Mesenchymal stem cell (in vitro differentiated cells and primary cell): ENCODE measurements at regions not wholly inside any gene's neighbourhood (a gene's known extent, or its start where the extent isn't known, plus 50 kb on each side); places are given as distances from the start of the nearest gene placed in this dataset.

Source experiments
- DNase-seq: peaks from one replicate; pipeline ENCODE4 v3.0.0-alpha.2; 2013
- H2AFZ ChIP-seq: one replicate; pipeline ENCODE4 v1.6.1; 2013; ENCODE audit warnings: low read depth, mild to moderate bottlenecking, control low read depth, inconsistent platforms, low read length, moderate library complexity
- H2AK5ac ChIP-seq: 2 replicates; pipeline ENCODE4 v1.6.1; 2013; ENCODE audit warnings: low read length, moderate library complexity, mild to moderate bottlenecking, inconsistent platforms; ENCODE audit not compliant: severe bottlenecking
- H2BK120ac ChIP-seq: one replicate; pipeline ENCODE4 v1.6.1; 2013; ENCODE audit warnings: low read depth, mild to moderate bottlenecking, inconsistent platforms, low read length, moderate library complexity
- H2BK12ac ChIP-seq, 2 experiments: one replicate each; pipeline ENCODE4 v1.6.1; 2013; ENCODE audit warnings: inconsistent platforms in 2 of 2, low read length in 2 of 2, mild to moderate bottlenecking in 2 of 2, moderate library complexity in 2 of 2, control low read depth in 1 of 2
- H2BK15ac ChIP-seq: one replicate; pipeline ENCODE4 v1.6.1; 2013; ENCODE audit warnings: mild to moderate bottlenecking, low read depth, inconsistent platforms; ENCODE audit not compliant: poor library complexity, severe bottlenecking
- H2BK5ac ChIP-seq: 2 replicates; pipeline ENCODE4 v1.6.1; 2013; ENCODE audit warnings: low read depth, mild to moderate bottlenecking, low read length, control low read depth, inconsistent platforms; ENCODE audit not compliant: poor library complexity, severe bottlenecking
- H3K14ac ChIP-seq, 2 experiments: one replicate each; pipeline ENCODE4 v1.6.1; 2013; ENCODE audit warnings: inconsistent platforms in 2 of 2, low read length in 2 of 2, control low read depth in 1 of 2, mild to moderate bottlenecking in 1 of 2, moderate library complexity in 1 of 2
- H3K18ac ChIP-seq, 2 experiments: one replicate each; pipeline ENCODE4 v1.6.1; 2013; ENCODE audit warnings: inconsistent platforms in 2 of 2, low read length in 2 of 2, control low read depth in 1 of 2, low read depth in 1 of 2, mild to moderate bottlenecking in 1 of 2
- H3K23ac ChIP-seq, 2 experiments: one replicate each; pipeline ENCODE4 v1.6.1; 2013; ENCODE audit warnings: inconsistent platforms in 2 of 2, low read length in 2 of 2, mild to moderate bottlenecking in 2 of 2, moderate library complexity in 2 of 2, control low read depth in 1 of 2
- H3K27ac ChIP-seq: 2 replicates; pipeline ENCODE4 v1.5.1; 2013; ENCODE audit warnings: mild to moderate bottlenecking, moderate library complexity, low read length, control low read depth, inconsistent platforms; ENCODE audit not compliant: poor library complexity, severe bottlenecking
- H3K27me3 ChIP-seq, 2 experiments: 2 replicates each; pipeline versions ENCODE4 v1.6.1 to v1.7.0; 2013; ENCODE audit warnings: low read length in 2 of 2, mild to moderate bottlenecking in 2 of 2, moderate library complexity in 2 of 2, control low read depth in 1 of 2, inconsistent platforms in 1 of 2; ENCODE audit not compliant: control insufficient read depth in 1 of 2, insufficient read depth in 1 of 2
- H3K36me3 ChIP-seq, 2 experiments: 2 replicates each; pipeline versions ENCODE4 v1.6.1 to v1.7.0; 2013; ENCODE audit warnings: low read length in 2 of 2, control low read depth in 1 of 2, inconsistent platforms in 1 of 2, low read depth in 1 of 2, mild to moderate bottlenecking in 1 of 2; ENCODE audit not compliant: insufficient read depth in 2 of 2, control insufficient read depth in 1 of 2
- H3K4ac ChIP-seq, 2 experiments: one replicate each; pipeline ENCODE4 v1.6.1; 2013; ENCODE audit warnings: inconsistent platforms in 2 of 2, low read length in 2 of 2, mild to moderate bottlenecking in 2 of 2, moderate library complexity in 2 of 2, control low read depth in 1 of 2, low read depth in 1 of 2
- H3K4me1 ChIP-seq: 2 replicates; pipeline ENCODE4 v1.6.1; 2013; ENCODE audit warnings: low read depth, low read length, control low read depth; ENCODE audit not compliant: control insufficient read depth, insufficient read depth
- H3K4me2 ChIP-seq: 2 replicates; pipeline ENCODE4 v1.6.1; 2013; ENCODE audit warnings: low read length, mild to moderate bottlenecking, inconsistent platforms; ENCODE audit not compliant: poor library complexity, severe bottlenecking
- H3K4me3 ChIP-seq, 2 experiments: 2 replicates each; pipeline versions ENCODE4 v1.5.1 to v1.7.0; 2013; ENCODE audit warnings: low read length in 2 of 2, mild to moderate bottlenecking in 2 of 2, control low read depth in 1 of 2, low read depth in 1 of 2; ENCODE audit not compliant: insufficient read depth in 1 of 2
- H3K79me1 ChIP-seq: replicated peaks from 2 replicates; pipeline ENCODE4 v1.6.1; 2013; ENCODE audit warnings: mild to moderate bottlenecking, control low read depth, low read length, inconsistent platforms; ENCODE audit not compliant: poor library complexity, severe bottlenecking
- H3K9ac ChIP-seq: 2 replicates; pipeline ENCODE4 v1.7.0; 2013; ENCODE audit warnings: mild to moderate bottlenecking, low read length, moderate library complexity
- H3K9me3 ChIP-seq: 2 replicates; pipeline ENCODE4 v1.7.0; 2013; ENCODE audit warnings: mild to moderate bottlenecking, low read length; ENCODE audit not compliant: control insufficient read depth
- H4K8ac ChIP-seq: one replicate; pipeline ENCODE4 v1.6.1; 2013; ENCODE audit warnings: inconsistent platforms, mild to moderate bottlenecking, low read length, moderate library complexity
- H4K91ac ChIP-seq: one replicate; pipeline ENCODE4 v1.6.1; 2013; ENCODE audit warnings: mild to moderate bottlenecking, low read length, inconsistent platforms
- WGBS: methylation state at CpG from one replicate; pipeline ENCODE4 v1.1.7; 2013; ENCODE audit warnings: mixed read lengths; 5-methylcytosine and 5-hydroxymethylcytosine counted together

DNA sequence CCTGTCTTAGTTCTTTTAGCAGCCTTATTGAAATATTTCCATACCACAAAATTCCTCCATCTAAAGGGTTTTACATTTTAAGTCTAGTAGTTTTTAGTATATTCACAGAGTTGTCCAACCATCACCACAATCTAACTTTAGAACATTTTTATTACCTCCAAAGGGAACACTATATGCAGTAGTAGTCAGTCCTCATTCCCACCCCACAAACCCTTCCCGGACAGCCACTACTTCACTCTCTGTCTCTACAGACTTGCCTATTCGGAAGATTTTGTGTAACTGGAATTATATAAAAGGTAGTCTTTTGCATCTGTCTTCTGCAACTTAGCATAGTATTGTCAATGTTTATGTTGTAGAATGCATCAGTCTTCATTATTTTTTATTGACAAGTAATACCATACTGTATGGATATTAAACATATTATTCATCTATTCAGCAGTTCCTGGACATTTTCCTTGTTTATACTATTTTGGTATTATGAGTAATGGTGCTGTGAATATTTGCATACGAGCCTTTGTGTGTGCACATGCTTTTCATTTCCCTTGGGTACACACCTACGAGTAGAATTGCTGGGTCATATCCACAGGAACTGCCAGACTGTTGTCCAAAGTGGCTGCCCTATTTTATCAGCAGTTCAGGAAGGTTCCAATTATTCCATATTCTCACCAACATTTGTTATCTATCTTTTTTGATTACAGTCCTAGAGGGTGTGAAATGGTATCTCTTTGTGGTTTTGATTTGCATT is 60.9 kb upstream of the LANCL2 start:
- no peak overlapping the region for H2AFZ ChIP-seq

DNA sequence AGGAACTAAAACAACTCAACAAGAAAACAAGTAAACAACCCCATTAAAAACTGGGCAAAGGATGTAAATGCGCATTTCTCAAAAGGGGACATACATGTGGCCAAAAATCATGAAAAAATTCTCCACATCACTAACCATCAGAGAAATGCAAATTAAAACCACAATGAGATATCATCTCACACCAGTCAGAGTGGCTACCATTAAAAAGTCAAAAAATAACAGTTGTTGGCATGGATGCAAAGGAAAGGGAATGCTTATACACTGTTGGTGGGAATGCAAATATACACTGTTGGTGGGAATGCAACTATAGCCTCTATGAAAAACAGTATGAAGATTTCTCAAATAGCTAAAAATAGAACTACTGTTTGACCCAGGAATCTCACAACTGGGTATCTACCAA is 60.0 kb upstream of the LANCL2 start:
- Histone ChIP-seq H3K23ac (no peak overlapping the region), H2AFZ (no peak overlapping the region), H3K4me3 (no peak overlapping the region), H2BK15ac (no peak overlapping the region), H3K4ac (no peak overlapping the region), H3K27me3 (peaks cover 6 to 21% of the 10 kb centered on the region in 2 experiments), H3K27ac (no peak overlapping the region), H3K9ac (no peak overlapping the region), H3K4me2 (no peak overlapping the region), H2BK5ac (no peak overlapping the region), H3K4me1 (no peaks in the 10 kb centered on the region), H3K79me1 (no peaks in the 10 kb centered on the region), H3K9me3 (no peaks in the 10 kb centered on the region), H3K36me3 (no peaks in the 10 kb centered on the region), H4K91ac (no peak overlapping the region), H2AK5ac (no peak overlapping the region), H4K8ac (no peak overlapping the region), H2BK12ac (no peak overlapping the region), H3K18ac (no peak overlapping the region), H3K14ac (no peak overlapping the region), H2BK120ac (no peak overlapping the region)
- WGBS, result 94% methylated on average over 1 of the region's 1 CpG
- DNase-seq, result no peak

More for the DNA sequence above, 60.9 kb upstream of the LANCL2 start:
- no peaks in the 10 kb centered on the region for H3K4me1 ChIP-seq
- no peak overlapping the region for H3K9ac ChIP-seq
- H3K27ac ChIP-seq, result no peak overlapping the region
- H3K23ac ChIP-seq, result no peak overlapping the region
- no peak overlapping the region for H2BK5ac ChIP-seq
- H3K27me3 ChIP-seq, result peaks cover 7 to 20% of the 10 kb centered on the region in 2 experiments
- H3K18ac ChIP-seq, result no peak overlapping the region
- no peak overlapping the region for H3K4me2 ChIP-seq
- H3K14ac ChIP-seq, result no peak overlapping the region
- no peak overlapping the region for H4K91ac ChIP-seq
- H2BK15ac ChIP-seq, result no peak overlapping the region
- no peak for DNase-seq
- no peaks in the 10 kb centered on the region for H3K9me3 ChIP-seq
- no peak overlapping the region for H3K4ac ChIP-seq
- no peak overlapping the region for H3K4me3 ChIP-seq
- no peak overlapping the region for H4K8ac ChIP-seq
- WGBS, result 48% methylated on average over 2 of the region's 4 CpGs
- no peak overlapping the region for H2BK120ac ChIP-seq
- no peaks in the 10 kb centered on the region for H3K79me1 ChIP-seq
- H3K36me3 ChIP-seq, result no peaks in the 10 kb centered on the region
- no peak overlapping the region for H2BK12ac ChIP-seq
- H2AK5ac ChIP-seq, result no peak overlapping the region

DNA sequence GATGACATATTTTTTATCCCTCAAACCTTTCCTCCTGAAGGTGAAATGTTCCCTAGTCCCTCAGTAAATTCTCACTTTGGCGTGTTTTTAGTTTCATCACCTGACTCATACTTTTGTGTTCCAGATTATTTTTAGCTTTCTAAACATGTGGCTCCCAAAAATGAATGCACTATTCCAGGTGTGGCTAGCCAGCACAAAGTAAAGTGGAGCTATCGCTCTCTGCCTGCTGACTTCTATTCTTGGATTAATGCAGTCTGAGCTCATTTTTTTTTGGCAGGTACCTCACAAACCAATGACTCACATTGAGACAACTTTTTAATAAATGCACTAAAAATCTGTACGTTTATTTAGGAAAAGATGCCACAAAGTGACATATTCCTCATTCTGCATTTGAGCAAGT is 58.8 kb upstream of the LANCL2 start:
- Histone ChIP-seq H3K27me3 (peaks cover 6 to 28% of the 10 kb centered on the region in 2 experiments), H2AFZ (no peak overlapping the region), H4K8ac (no peak overlapping the region), H3K18ac (no peak overlapping the region), H2BK5ac (no peak overlapping the region), H3K4me1 (no peaks in the 10 kb centered on the region), H3K4ac (no peak overlapping the region), H4K91ac (no peak overlapping the region), H3K4me2 (no peak overlapping the region), H3K4me3 (no peak overlapping the region), H2AK5ac (no peak overlapping the region), H3K23ac (no peak overlapping the region), H3K14ac (no peak overlapping the region), H3K36me3 (no peaks in the 10 kb centered on the region), H2BK120ac (no peak overlapping the region), H3K9ac (no peak overlapping the region), H3K27ac (no peak overlapping the region), H2BK12ac (no peak overlapping the region), H3K79me1 (no peaks in the 10 kb centered on the region), H2BK15ac (no peak overlapping the region), H3K9me3 (no peaks in the 10 kb centered on the region)
- 74% methylated on average over 3 of the region's 3 CpGs for WGBS
- DNase-seq, result no peak

DNA sequence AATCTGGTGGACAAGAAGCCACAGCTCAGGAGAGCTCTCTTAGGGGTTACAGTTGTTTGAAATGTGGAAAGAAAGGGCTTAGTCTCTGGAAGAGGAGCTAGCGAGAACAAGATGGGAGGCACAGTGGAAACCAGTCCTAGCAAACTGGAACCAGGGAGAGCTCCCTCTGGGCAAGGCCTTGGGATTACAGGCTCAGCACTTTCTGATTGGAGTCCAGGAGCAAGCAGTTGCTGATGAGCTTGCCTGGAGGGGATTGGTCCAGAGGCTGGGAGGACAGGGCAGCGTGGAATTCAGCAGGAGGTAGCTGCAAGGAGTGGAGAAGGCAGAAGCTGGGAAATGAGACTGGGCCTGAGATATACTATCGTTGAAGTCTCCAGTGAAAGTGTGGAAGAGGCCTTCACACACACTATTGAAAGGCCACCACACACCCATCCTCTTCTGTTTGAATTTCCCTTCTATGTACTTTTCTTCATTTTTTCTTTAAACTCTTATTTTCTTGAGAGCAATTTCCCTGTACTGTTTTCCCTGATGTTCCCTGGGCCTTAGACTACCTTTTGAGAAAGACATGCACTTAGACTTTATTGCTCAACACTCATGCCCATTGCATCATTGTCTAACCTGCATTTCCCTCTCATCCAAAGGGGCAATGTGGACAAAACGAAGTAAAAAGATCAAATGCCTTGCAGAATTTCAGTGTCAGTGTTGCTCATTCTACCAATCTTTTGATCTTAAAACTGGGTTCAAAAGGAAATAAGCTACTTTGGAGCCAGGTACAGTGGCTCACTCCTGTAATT is 57.8 kb upstream of the LANCL2 start:
- H2BK12ac ChIP-seq, result no peak overlapping the region
- no peak overlapping the region for H3K18ac ChIP-seq
- H3K27me3 ChIP-seq, result peaks cover 6 to 19% of the 10 kb centered on the region in 2 experiments
- H4K8ac ChIP-seq, result no peak overlapping the region
- 82% methylated on average over 4 of the region's 4 CpGs for WGBS
- H2AFZ ChIP-seq, result no peak overlapping the region
- DNase-seq, result no peak
- no peak overlapping the region for H2AK5ac ChIP-seq
- H2BK120ac ChIP-seq, result no peak overlapping the region
- no peak overlapping the region for H3K23ac ChIP-seq
- H3K79me1 ChIP-seq, result no peaks in the 10 kb centered on the region
- H3K9me3 ChIP-seq, result no peaks in the 10 kb centered on the region
- H3K27ac ChIP-seq, result no peak overlapping the region
- no peak overlapping the region for H3K4me2 ChIP-seq
- H2BK15ac ChIP-seq, result no peak overlapping the region
- no peak overlapping the region for H4K91ac ChIP-seq
- H3K4me1 ChIP-seq, result no peaks in the 10 kb centered on the region
- H3K4me3 ChIP-seq, result no peak overlapping the region
- H3K9ac ChIP-seq, result no peak overlapping the region
- no peak overlapping the region for H3K14ac ChIP-seq
- no peak overlapping the region for H3K4ac ChIP-seq
- no peak overlapping the region for H2BK5ac ChIP-seq
- no peaks in the 10 kb centered on the region for H3K36me3 ChIP-seq
